ENCODE measurements at regions not wholly inside any gene's neighbourhood (a gene's known extent, or its start where the extent isn't known, plus 50 kb on each side); places are given as distances from the start of the nearest gene placed in this dataset.

- H3K4me3 ChIP-seq (ENCODE audit: low read depth, low read length), result no peak overlapping the region
- no peak for DNase-seq (ENCODE audit: low read depth)
- no peak for TF ChIP-seq CTCF (conservative IDR thresholded peaks at IDR 0.05; ENCODE audit: low read depth, low read length)
Observed at GRCh38 chr4:177566691-177567090, 124.5 kb upstream of the AGA start.

GRCh38 chr4:177568931-177569330 is 126.7 kb upstream of the AGA start:
- TF ChIP-seq CTCF (conservative IDR thresholded peaks at IDR 0.05; ENCODE audit: low read depth, low read length), result no peak
- DNase-seq (ENCODE audit: low read depth), result no peak
- H3K4me3 ChIP-seq (ENCODE audit: low read depth, low read length), result no peak overlapping the region

DNA sequence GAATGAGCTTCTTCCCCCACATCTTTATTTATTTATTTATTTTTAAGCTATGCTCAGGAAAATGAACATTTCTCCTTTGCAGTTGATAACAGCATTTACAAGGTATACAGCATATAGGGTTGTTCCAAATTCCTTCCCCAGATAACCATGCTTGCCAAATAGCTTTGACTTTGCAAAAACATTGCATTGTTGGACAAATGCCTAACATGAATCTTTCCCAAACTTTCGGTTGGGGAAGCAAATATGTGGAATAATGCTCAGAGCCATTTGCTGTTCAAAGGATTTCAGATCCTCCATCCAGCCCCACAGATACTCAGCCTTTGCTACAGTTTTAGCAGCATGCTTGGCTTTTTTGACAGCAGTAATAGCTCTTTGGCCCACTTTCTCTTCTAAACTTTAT is 127.2 kb upstream of the AGA start:
- no peak for TF ChIP-seq CTCF (conservative IDR thresholded peaks at IDR 0.05; ENCODE audit: low read depth, low read length)
- H3K4me3 ChIP-seq (ENCODE audit: low read depth, low read length), result no peak overlapping the region
- no peak for DNase-seq (ENCODE audit: low read depth)

- TF ChIP-seq CTCF (conservative IDR thresholded peaks at IDR 0.05; ENCODE audit: low read depth, low read length), result no peak
- peak; percentile 48 for DNase-seq (ENCODE audit: low read depth)
- H3K4me3 ChIP-seq (ENCODE audit: low read depth, low read length), result no peak overlapping the region
Observed at GRCh38 chr4:177573507-177573906, 131.3 kb upstream of the AGA start.

DNA sequence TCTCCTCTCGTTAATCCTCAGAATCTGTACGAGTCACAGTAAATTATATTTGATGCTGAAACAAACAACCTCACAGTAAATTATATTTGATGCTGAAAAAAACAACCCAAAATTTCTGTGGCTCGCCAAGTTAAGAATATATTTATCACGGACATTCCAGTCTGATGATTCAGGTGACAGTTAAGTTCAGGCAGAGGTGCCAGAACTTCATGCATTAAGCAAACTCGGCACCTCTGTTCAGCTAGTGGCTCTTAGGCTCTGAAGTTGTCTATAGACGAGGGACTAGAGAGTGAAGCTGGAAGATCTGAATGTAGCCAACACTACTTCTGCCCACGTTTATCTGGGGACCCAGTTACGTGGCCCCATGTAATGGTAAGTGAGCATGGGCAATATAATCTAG is 132.2 kb upstream of the AGA start:
- no peak for TF ChIP-seq CTCF (conservative IDR thresholded peaks at IDR 0.05; ENCODE audit: low read depth, low read length)
- H3K4me3 ChIP-seq (ENCODE audit: low read depth, low read length), result no peak overlapping the region
- no peak for DNase-seq (ENCODE audit: low read depth)

DNA sequence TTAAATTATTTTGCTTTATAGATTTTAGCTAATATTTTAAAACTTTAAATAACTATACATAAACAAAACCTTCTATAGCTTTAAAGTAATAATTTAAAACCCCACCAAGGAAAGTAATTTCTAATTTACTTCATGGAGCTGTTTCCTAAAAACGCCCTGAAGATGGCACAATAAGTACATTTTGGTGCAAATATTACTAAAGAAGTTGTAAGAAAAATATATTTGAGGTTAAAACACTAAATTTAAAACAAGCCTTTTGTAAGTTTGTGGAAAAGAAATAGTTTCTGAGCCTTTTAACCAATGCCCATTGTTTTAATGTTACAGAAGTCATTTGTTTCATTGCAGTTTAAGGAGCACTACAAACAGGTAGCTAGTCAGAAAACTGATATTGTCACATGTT is 137.4 kb upstream of the AGA start:
- peak; percentile 45 for TF ChIP-seq CTCF (conservative IDR thresholded peaks at IDR 0.05; ENCODE audit: low read depth, low read length)
- no peak overlapping the region for H3K4me3 ChIP-seq (ENCODE audit: low read depth, low read length)
- DNase-seq (ENCODE audit: low read depth), result no peak

DNA sequence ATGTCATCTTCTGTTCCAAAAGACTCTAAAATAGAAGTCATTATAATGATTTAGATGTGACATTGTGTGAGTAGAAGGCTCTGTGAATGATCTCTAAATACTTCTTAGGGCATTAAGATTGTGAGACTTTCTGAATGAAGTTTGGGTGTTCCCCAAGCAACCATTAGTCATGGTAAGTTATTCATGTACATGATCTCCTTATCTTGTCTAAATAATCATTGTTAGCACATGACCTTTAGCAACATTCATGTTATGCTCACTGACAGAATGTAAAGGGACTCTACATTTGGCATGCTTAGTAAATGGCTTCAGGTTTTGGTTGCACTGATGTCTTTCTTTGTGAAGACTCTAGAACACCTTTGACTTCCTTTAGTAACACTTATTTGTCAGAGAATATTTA is 140.8 kb upstream of the AGA start:
- DNase-seq (ENCODE audit: low read depth), result no peak
- no peak for TF ChIP-seq CTCF (conservative IDR thresholded peaks at IDR 0.05; ENCODE audit: low read depth, low read length)
- no peak overlapping the region for H3K4me3 ChIP-seq (ENCODE audit: low read depth, low read length)

Data from epithelial cell of proximal tubule (primary cell).